ENCODE measurements at regions not wholly inside any gene's neighbourhood (a gene's known extent, or its start where the extent isn't known, plus 50 kb on each side); places are given as distances from the start of the nearest gene placed in this dataset.

GRCh38 chr7:25675789-25676474 is 447.6 kb upstream of the NPVF start:
- Histone ChIP-seq H4K20me1 (ENCODE audit: low read length) (no peaks in the 10 kb centered on the region), H3K36me3 (ENCODE audit: low read depth, low read length) (no peaks in the 10 kb centered on the region), H3K4me1 (ENCODE audit: insufficient read depth, low read length) (no peaks in the 10 kb centered on the region), H3F3A (ENCODE audit: low read length, unreplicated experiment) (no peaks in the 10 kb centered on the region), H3K27ac (ENCODE audit: low read length) (no peak overlapping the region), H2AFZ (ENCODE audit: low read length) (no peak overlapping the region), H3K79me2 (ENCODE audit: low read length) (no peaks in the 10 kb centered on the region), H3K9ac (ENCODE audit: low read length) (no peak overlapping the region), H3K27me3 (ENCODE audit: low read length) (peaks cover 29% of the 10 kb centered on the region), H3K4me2 (ENCODE audit: low read length) (no peak overlapping the region), H3K4me3 (ENCODE audit: low read length) (no peak overlapping the region), H3K9me3 (ENCODE audit: low read length) (no peaks in the 10 kb centered on the region), H3K9me2 (replicated peaks; ENCODE audit: low read length) (no peaks in the 10 kb centered on the region)
- no peak for TF ChIP-seq EZH2 (IDR thresholded peaks at IDR 0.05; ENCODE audit: low read length, unreplicated experiment)
- no peak for TF ChIP-seq EZH2phosphoT487 (IDR thresholded peaks at IDR 0.05; ENCODE audit: borderline replicate concordance, low read length)
- no peak for TF ChIP-seq CTCF (conservative IDR thresholded peaks at IDR 0.05; ENCODE audit: low read depth, low read length)
- intact Hi-C loops (cut with micrococcal nuclease), result no loop called here
- ChIA-PET CTCF (no interaction called here), POLR2A (ENCODE audit: unreplicated experiment) (no interaction called here)
- no peak for DNase-seq
- no peak for ATAC-seq
- no TSS peak for BruUV-seq (replicated peaks)

- CTCF ChIA-PET, result no interaction called here
- intact Hi-C loops (cut with micrococcal nuclease), result no loop called here
Observed at GRCh38 chr7:25677595-25677994, 449.3 kb upstream of the NPVF start.

More at GRCh38 chr7:25677595-25677994, 449.3 kb upstream of the NPVF start:
- Histone ChIP-seq H3K9me3 (ENCODE audit: low read length) (no peaks in the 10 kb centered on the region), H3K9ac (ENCODE audit: low read length) (no peak overlapping the region), H2AFZ (ENCODE audit: low read length) (no peak overlapping the region), H3K36me3 (ENCODE audit: low read depth, low read length) (no peaks in the 10 kb centered on the region), H3K27ac (ENCODE audit: low read length) (no peak overlapping the region), H3K4me1 (ENCODE audit: insufficient read depth, low read length) (no peaks in the 10 kb centered on the region), H3F3A (ENCODE audit: low read length, unreplicated experiment) (no peaks in the 10 kb centered on the region), H3K4me2 (ENCODE audit: low read length) (no peak overlapping the region), H3K79me2 (ENCODE audit: low read length) (no peaks in the 10 kb centered on the region), H3K4me3 (ENCODE audit: low read length) (no peak overlapping the region), H3K27me3 (ENCODE audit: low read length) (peaks cover 13% of the 10 kb centered on the region), H4K20me1 (ENCODE audit: low read length) (no peaks in the 10 kb centered on the region), H3K9me2 (replicated peaks; ENCODE audit: low read length) (no peaks in the 10 kb centered on the region)
- DNase-seq, result no peak
- ATAC-seq, result no peak
- TF ChIP-seq EZH2 (IDR thresholded peaks at IDR 0.05; ENCODE audit: low read length, unreplicated experiment) (no peak), EZH2phosphoT487 (IDR thresholded peaks at IDR 0.05; ENCODE audit: borderline replicate concordance, low read length) (no peak), CTCF (conservative IDR thresholded peaks at IDR 0.05; ENCODE audit: low read depth, low read length) (no peak)
- BruUV-seq (replicated peaks), result no TSS peak
- POLR2A ChIA-PET (ENCODE audit: unreplicated experiment), result no interaction called here

All from PC-3 (cell line).